HEK293 (cell line): ENCODE measurements at regions not wholly inside any gene's neighbourhood (a gene's known extent, or its start where the extent isn't known, plus 50 kb on each side); places are given as distances from the start of the nearest gene placed in this dataset.

Source experiments
- ZNF830 ChIP-seq: fragments of 450-650 bp; IDR thresholded peaks from 2 replicates; pipeline ENCODE4 v1.5.0; 2018; ENCODE audit warnings: missing biosample characterization, missing genetic modification characterization, low read depth, mild to moderate bottlenecking, moderate library complexity
- TF ChIP-seq, protein P1 (sequence below): fragments of 450-650 bp; formaldehyde crosslinking; IDR thresholded peaks from 2 replicates; pipeline ENCODE4 v1.5.1; 2016; ENCODE audit warnings: missing biosample characterization, missing genetic modification characterization

DNA sequence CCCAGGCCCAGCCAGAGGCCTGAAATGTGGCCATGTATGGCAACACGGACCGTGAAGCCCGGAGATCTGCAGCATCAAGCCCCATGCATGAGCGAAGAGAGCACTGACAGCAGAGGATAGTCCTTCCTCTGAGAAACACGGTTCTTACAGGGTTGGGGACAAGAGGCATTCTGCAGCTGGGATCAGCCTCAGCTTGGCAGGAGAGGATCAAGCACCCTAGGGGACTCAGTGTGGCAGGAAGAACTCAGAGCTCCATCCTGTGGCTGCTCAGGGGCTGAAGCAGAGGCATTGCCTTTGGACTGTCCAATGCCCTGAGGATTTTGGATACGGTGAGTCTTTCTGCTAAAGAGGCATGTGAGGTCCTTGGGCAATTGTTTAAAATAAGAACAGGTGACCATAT is 368.7 kb downstream of the ZNF516 start:
- TF ChIP-seq, protein P1, sequence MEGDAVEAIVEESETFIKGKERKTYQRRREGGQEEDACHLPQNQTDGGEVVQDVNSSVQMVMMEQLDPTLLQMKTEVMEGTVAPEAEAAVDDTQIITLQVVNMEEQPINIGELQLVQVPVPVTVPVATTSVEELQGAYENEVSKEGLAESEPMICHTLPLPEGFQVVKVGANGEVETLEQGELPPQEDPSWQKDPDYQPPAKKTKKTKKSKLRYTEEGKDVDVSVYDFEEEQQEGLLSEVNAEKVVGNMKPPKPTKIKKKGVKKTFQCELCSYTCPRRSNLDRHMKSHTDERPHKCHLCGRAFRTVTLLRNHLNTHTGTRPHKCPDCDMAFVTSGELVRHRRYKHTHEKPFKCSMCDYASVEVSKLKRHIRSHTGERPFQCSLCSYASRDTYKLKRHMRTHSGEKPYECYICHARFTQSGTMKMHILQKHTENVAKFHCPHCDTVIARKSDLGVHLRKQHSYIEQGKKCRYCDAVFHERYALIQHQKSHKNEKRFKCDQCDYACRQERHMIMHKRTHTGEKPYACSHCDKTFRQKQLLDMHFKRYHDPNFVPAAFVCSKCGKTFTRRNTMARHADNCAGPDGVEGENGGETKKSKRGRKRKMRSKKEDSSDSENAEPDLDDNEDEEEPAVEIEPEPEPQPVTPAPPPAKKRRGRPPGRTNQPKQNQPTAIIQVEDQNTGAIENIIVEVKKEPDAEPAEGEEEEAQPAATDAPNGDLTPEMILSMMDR = no peak
- no peak for TF ChIP-seq ZNF830 (tag by site-specific recombination)
